ENCODE measurements at regions not wholly inside any gene's neighbourhood (a gene's known extent, or its start where the extent isn't known, plus 50 kb on each side); places are given as distances from the start of the nearest gene placed in this dataset.

- Mint-ChIP-seq H3K4me1 (peaks cover 9% of the 10 kb centered on the region), H3K27ac (no peak overlapping the region), H3K27me3 (ENCODE audit: insufficient read depth, low read depth, poor library complexity) (peaks cover 6% of the 10 kb centered on the region), H3K9me3 (no peaks in the 10 kb centered on the region), H3K4me3 (no peak overlapping the region), H3K36me3 (ENCODE audit: low read depth) (no peaks in the 10 kb centered on the region)
- Histone ChIP-seq H3K9me2 (ENCODE audit: insufficient read depth) (no peaks in the 10 kb centered on the region), H3K36me3 (ENCODE audit: insufficient read depth) (no peaks in the 10 kb centered on the region), H3F3A (replicated peaks; ENCODE audit: low read depth) (no peaks in the 10 kb centered on the region), H4K20me1 (replicated peaks; ENCODE audit: insufficient read depth) (no peaks in the 10 kb centered on the region), H3K4me3 (no peak overlapping the region), H3K27me3 (ENCODE audit: insufficient read depth) (no peaks in the 10 kb centered on the region), H2AFZ (no peak overlapping the region), H3K79me2 (replicated peaks; ENCODE audit: insufficient read depth) (no peaks in the 10 kb centered on the region), H3K27ac (ENCODE audit: low read depth) (no peak overlapping the region), H3K4me1 (ENCODE audit: insufficient read depth) (0 out of 2 replicates have a peak, but pooled peaks cover 6% of the 10 kb centered on the region), H3K4me2 (no peak overlapping the region)
- TF ChIP-seq NANOG (IDR thresholded peaks at IDR 0.05; ENCODE audit: borderline replicate concordance) (no peak), CTCF (conservative IDR thresholded peaks at IDR 0.05; ENCODE audit: low read depth in 2 of 2) (no peak), REST (IDR thresholded peaks at IDR 0.05; ENCODE audit: unreplicated experiment) (no peak), EZH2phosphoT487 (IDR thresholded peaks at IDR 0.05; ENCODE audit: unreplicated experiment) (no peak), ZNF462 (CRISPR knock-in tag; IDR thresholded peaks at IDR 0.05) (no peak), ZNF331 (CRISPR knock-in tag; IDR thresholded peaks at IDR 0.05; ENCODE audit: low read depth) (no peak), ZNF114 (CRISPR knock-in tag; IDR thresholded peaks at IDR 0.05) (no peak), ETS1 (IDR thresholded peaks at IDR 0.05) (no peak), EZH2 (IDR thresholded peaks at IDR 0.05; ENCODE audit: low read depth, unreplicated experiment) (no peak), CREB1 (CRISPR knock-in tag; IDR thresholded peaks at IDR 0.05; ENCODE audit: low read depth) (no peak), JUNB (IDR thresholded peaks at IDR 0.05; ENCODE audit: unreplicated experiment) (no peak), STAT1 (IDR thresholded peaks at IDR 0.05; ENCODE audit: unreplicated experiment) (no peak), POLR2AphosphoS5 (IDR thresholded peaks at IDR 0.05; ENCODE audit: low read depth) (no peak)
- no peak for ATAC-seq
- no peak for DNase-seq (ENCODE audit: low spot score)
Observed at GRCh38 chr3:30980993-30981392, 86.5 kb upstream of the GADL1 start.
